H1 (cell line): ENCODE measurements at regions not wholly inside any gene's neighbourhood (a gene's known extent, or its start where the extent isn't known, plus 50 kb on each side); places are given as distances from the start of the nearest gene placed in this dataset.

Source experiments
- CREB1 ChIP-seq: IDR thresholded peaks from 2 replicates; pipeline ENCODE4 v1.6.1; 2012; ENCODE audit warnings: inconsistent platforms
- KDM5A ChIP-seq: fragments of 200-600 bp; IDR thresholded peaks from 2 replicates; pipeline ENCODE4 v1.7.1; 2012; ENCODE audit warnings: mild to moderate bottlenecking, low read length, inconsistent platforms, mixed read lengths
- RFX5 ChIP-seq: IDR thresholded peaks from 2 replicates; pipeline ENCODE4 v1.6.1; 2011; ENCODE audit warnings: low read depth, low read length, improper control_type of control experiment, borderline replicate concordance
- SIN3A ChIP-seq, 2 experiments: IDR thresholded peaks in 1 of 2; conservative IDR thresholded peaks in 1 of 2; 2 replicates each; pipeline ENCODE4 v1.6.1; 2011 to 2012; ENCODE audit warnings: low read length in 2 of 2, improper control_type of control experiment in 1 of 2, low read depth in 1 of 2, mild to moderate bottlenecking in 1 of 2
- SP1 ChIP-seq: IDR thresholded peaks from 2 replicates; pipeline ENCODE4 v1.6.1; 2011; ENCODE audit warnings: low read depth, low read length
- SRF ChIP-seq: IDR thresholded peaks from 2 replicates; pipeline ENCODE4 v1.6.1; 2011; ENCODE audit warnings: mild to moderate bottlenecking, low read depth, low read length, moderate library complexity
- TF ChIP-seq, protein P1 (sequence below): IDR thresholded peaks from 2 replicates; pipeline ENCODE4 v1.6.1; 2011; ENCODE audit warnings: low read length, improper control_type of control experiment

DNA sequence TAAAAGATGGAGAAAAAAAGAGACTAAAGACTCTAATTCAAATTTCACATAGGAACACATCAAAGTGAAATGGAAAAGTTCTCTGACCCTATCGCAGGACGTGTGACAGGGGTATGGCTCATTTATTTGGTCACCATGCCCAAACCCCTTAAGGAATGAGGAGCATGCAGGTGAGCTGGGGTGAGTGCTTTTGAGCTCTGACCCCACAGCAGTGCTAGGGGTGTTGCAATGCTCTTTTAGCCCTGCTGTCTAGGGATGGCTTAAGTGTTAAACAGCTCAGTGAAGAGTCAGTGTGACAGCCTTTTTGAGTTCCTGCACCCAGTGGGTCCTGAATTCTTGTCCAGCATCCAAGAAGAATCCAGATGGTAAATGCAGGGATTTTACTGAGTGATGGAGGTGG, 143.0 kb upstream of the ANKRD55 start (continued):
- TF ChIP-seq RFX5 (no peak), SP1 (no peak), SIN3A (conservative IDR thresholded peaks at IDR 0.05 in 1 of 2, IDR thresholded peaks at IDR 0.05 in 1 of 2; ENCODE audit: low read depth in 1 of 2, low read length in 2 of 2) (no peak), SRF (no peak), CREB1 (no peak), KDM5A (no peak)
- TF ChIP-seq, protein P1, sequence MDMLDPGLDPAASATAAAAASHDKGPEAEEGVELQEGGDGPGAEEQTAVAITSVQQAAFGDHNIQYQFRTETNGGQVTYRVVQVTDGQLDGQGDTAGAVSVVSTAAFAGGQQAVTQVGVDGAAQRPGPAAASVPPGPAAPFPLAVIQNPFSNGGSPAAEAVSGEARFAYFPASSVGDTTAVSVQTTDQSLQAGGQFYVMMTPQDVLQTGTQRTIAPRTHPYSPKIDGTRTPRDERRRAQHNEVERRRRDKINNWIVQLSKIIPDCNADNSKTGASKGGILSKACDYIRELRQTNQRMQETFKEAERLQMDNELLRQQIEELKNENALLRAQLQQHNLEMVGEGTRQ: no peak
- TF ChIP-seq, all 59 proteins: peak for 0
